Skeletal muscle tissue (tissue), 3 donors: ENCODE measurements at regions not wholly inside any gene's neighbourhood (a gene's known extent, or its start where the extent isn't known, plus 50 kb on each side); places are given as distances from the start of the nearest gene placed in this dataset.

Source experiments
- H3K27ac ChIP-seq: one replicate; pipeline ENCODE4 v1.7.0; 2013; ENCODE audit warnings: mild to moderate bottlenecking, low read depth, low read length, inconsistent platforms
- H3K27me3 ChIP-seq, 3 donors: one replicate each; pipeline ENCODE4 v1.7.0; 2013; ENCODE audit warnings: low read length in 3 of 3; ENCODE audit not compliant: control insufficient read depth in 3 of 3, insufficient read depth in 3 of 3
- H3K36me3 ChIP-seq, 3 donors: one replicate each; pipeline ENCODE4 v1.7.0; 2013; ENCODE audit warnings: low read length in 3 of 3; ENCODE audit not compliant: control insufficient read depth in 3 of 3, insufficient read depth in 3 of 3
- H3K4me1 ChIP-seq, 3 donors: one replicate each; pipeline ENCODE4 v1.7.0; 2013; ENCODE audit warnings: low read length in 3 of 3, mild to moderate bottlenecking in 3 of 3; ENCODE audit not compliant: control insufficient read depth in 3 of 3, insufficient read depth in 3 of 3
- H3K4me3 ChIP-seq, 3 donors: one replicate each; pipeline ENCODE4 v1.7.0; 2013; ENCODE audit warnings: low read length in 3 of 3
- H3K9ac ChIP-seq, 3 donors: one replicate each; pipeline ENCODE4 v1.7.0; 2013; ENCODE audit warnings: low read length in 3 of 3, mild to moderate bottlenecking in 3 of 3, moderate library complexity in 2 of 3, low read depth in 1 of 3
- H3K9me3 ChIP-seq, 3 donors: one replicate each; pipeline ENCODE4 v1.7.0; 2013; ENCODE audit warnings: low read length in 3 of 3; ENCODE audit not compliant: control insufficient read depth in 3 of 3
- donor health status: Osteomylitis.

GRCh38 chr5:94031631-94032030 is 290.2 kb upstream of the POU5F2 start:
- Histone ChIP-seq H3K4me3 (no peak overlapping the region), H3K4me1 (no peaks in the 10 kb centered on the region), H3K27me3 (no peaks in the 10 kb centered on the region), H3K9ac (no peak overlapping the region), H3K9me3 (no peaks in the 10 kb centered on the region), H3K36me3 (peaks cover 0 to 5% (median 0%) of the 10 kb centered on the region in 3 donors), H3K27ac (no peak overlapping the region)

- Histone ChIP-seq H3K27ac (no peak overlapping the region), H3K4me1 (no peaks in the 10 kb centered on the region), H3K36me3 (no peaks in the 10 kb centered on the region), H3K9me3 (no peaks in the 10 kb centered on the region), H3K4me3 (no peak overlapping the region), H3K9ac (no peak overlapping the region), H3K27me3 (no peaks in the 10 kb centered on the region)
These were observed 286.6 kb upstream of the POU5F2 start for GRCh38 chr5:94028001-94028400.

GRCh38 chr5:94027145-94027544 is 285.7 kb upstream of the POU5F2 start:
- Histone ChIP-seq H3K36me3 (no peaks in the 10 kb centered on the region), H3K4me1 (no peaks in the 10 kb centered on the region), H3K27me3 (no peaks in the 10 kb centered on the region), H3K9me3 (no peaks in the 10 kb centered on the region), H3K27ac (no peak overlapping the region), H3K9ac (no peak overlapping the region), H3K4me3 (no peak overlapping the region)

- no peak overlapping the region for H3K27ac ChIP-seq
- H3K9ac ChIP-seq = no peak overlapping the region
- no peaks in the 10 kb centered on the region for H3K36me3 ChIP-seq
- no peaks in the 10 kb centered on the region for H3K4me1 ChIP-seq
- no peaks in the 10 kb centered on the region for H3K27me3 ChIP-seq
- H3K9me3 ChIP-seq = no peaks in the 10 kb centered on the region
- no peak overlapping the region for H3K4me3 ChIP-seq
These were observed 284.5 kb upstream of the POU5F2 start for GRCh38 chr5:94025788-94026473.

GRCh38 chr5:94024620-94025019 is 283.2 kb upstream of the POU5F2 start:
- H3K4me3 ChIP-seq = no peak overlapping the region
- no peaks in the 10 kb centered on the region for H3K27me3 ChIP-seq
- no peak overlapping the region for H3K27ac ChIP-seq
- H3K4me1 ChIP-seq = no peaks in the 10 kb centered on the region
- no peaks in the 10 kb centered on the region for H3K36me3 ChIP-seq
- H3K9ac ChIP-seq = no peak overlapping the region
- H3K9me3 ChIP-seq = no peaks in the 10 kb centered on the region

- Histone ChIP-seq H3K9ac (no peak overlapping the region), H3K4me3 (no peak overlapping the region), H3K9me3 (no peaks in the 10 kb centered on the region), H3K4me1 (no peaks in the 10 kb centered on the region), H3K27me3 (no peaks in the 10 kb centered on the region), H3K36me3 (no peaks in the 10 kb centered on the region), H3K27ac (no peak overlapping the region)
These were observed 282.7 kb upstream of the POU5F2 start for GRCh38 chr5:94024101-94024500.

- Histone ChIP-seq H3K9me3 (peaks cover 0 to 3% (median 3%) of the 10 kb centered on the region in 3 donors), H3K4me1 (no peaks in the 10 kb centered on the region), H3K27ac (no peak overlapping the region), H3K36me3 (peaks cover 0 to 5% (median 0%) of the 10 kb centered on the region in 3 donors), H3K9ac (no peak overlapping the region), H3K27me3 (no peaks in the 10 kb centered on the region), H3K4me3 (no peak overlapping the region)
These were observed 279.8 kb upstream of the POU5F2 start for GRCh38 chr5:94021246-94021645.

- Histone ChIP-seq H3K4me3 (no peak overlapping the region), H3K9me3 (peaks cover 0 to 3% (median 3%) of the 10 kb centered on the region in 3 donors), H3K9ac (no peak overlapping the region)
These were observed 276.2 kb upstream of the POU5F2 start for GRCh38 chr5:94017579-94017978.

GRCh38 chr5:94010814-94011213 is 269.4 kb upstream of the POU5F2 start:
- Histone ChIP-seq H3K4me1 (no peaks in the 10 kb centered on the region), H3K4me3 (no peak overlapping the region), H3K27ac (no peak overlapping the region), H3K9me3 (no peaks in the 10 kb centered on the region), H3K9ac (no peak overlapping the region), H3K27me3 (no peaks in the 10 kb centered on the region), H3K36me3 (peaks cover 0 to 2% (median 0%) of the 10 kb centered on the region in 3 donors)

More at GRCh38 chr5:94017579-94017978, 276.2 kb upstream of the POU5F2 start:
- peaks cover 0 to 5% (median 2%) of the 10 kb centered on the region in 3 donors for H3K36me3 ChIP-seq
- H3K27ac ChIP-seq = no peak overlapping the region
- H3K4me1 ChIP-seq = no peaks in the 10 kb centered on the region
- H3K27me3 ChIP-seq = no peaks in the 10 kb centered on the region

GRCh38 chr5:94009161-94009560 is 267.8 kb upstream of the POU5F2 start:
- Histone ChIP-seq H3K4me3 (no peak overlapping the region), H3K27me3 (no peaks in the 10 kb centered on the region), H3K27ac (no peak overlapping the region), H3K9ac (no peak overlapping the region), H3K36me3 (peaks cover 0 to 2% (median 0%) of the 10 kb centered on the region in 3 donors), H3K9me3 (no peaks in the 10 kb centered on the region), H3K4me1 (no peaks in the 10 kb centered on the region)
